ENCODE measurements at regions not wholly inside any gene's neighbourhood (a gene's known extent, or its start where the extent isn't known, plus 50 kb on each side); places are given as distances from the start of the nearest gene placed in this dataset.

DNA sequence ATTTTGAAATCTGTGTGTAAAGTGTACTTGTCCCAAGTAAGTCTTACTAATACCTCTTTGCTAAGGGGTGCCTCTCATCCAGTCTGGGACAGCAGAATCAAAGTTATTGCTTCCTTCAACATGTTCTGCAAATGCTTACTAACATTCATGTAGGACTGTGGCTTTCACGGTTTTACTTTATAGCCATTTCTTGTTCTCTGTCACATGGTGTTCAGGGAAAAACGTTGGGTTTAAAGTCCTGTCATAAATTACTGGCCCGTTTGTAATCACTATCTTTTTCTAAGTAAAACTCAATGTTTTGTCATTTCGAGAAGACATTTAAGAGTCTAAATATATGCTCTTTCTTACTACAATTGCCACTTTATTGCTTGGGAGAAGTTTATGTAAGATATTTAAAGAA is 321.1 kb downstream of the STIM2 start:
- TF ChIP-seq, protein P1, sequence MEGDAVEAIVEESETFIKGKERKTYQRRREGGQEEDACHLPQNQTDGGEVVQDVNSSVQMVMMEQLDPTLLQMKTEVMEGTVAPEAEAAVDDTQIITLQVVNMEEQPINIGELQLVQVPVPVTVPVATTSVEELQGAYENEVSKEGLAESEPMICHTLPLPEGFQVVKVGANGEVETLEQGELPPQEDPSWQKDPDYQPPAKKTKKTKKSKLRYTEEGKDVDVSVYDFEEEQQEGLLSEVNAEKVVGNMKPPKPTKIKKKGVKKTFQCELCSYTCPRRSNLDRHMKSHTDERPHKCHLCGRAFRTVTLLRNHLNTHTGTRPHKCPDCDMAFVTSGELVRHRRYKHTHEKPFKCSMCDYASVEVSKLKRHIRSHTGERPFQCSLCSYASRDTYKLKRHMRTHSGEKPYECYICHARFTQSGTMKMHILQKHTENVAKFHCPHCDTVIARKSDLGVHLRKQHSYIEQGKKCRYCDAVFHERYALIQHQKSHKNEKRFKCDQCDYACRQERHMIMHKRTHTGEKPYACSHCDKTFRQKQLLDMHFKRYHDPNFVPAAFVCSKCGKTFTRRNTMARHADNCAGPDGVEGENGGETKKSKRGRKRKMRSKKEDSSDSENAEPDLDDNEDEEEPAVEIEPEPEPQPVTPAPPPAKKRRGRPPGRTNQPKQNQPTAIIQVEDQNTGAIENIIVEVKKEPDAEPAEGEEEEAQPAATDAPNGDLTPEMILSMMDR (IDR thresholded peaks at IDR 0.05): no peak
- TF ChIP-seq ZFX (IDR thresholded peaks at IDR 0.05; ENCODE audit: borderline replicate concordance): no peak
